HEK293 (cell line): ENCODE measurements at regions not wholly inside any gene's neighbourhood (a gene's known extent, or its start where the extent isn't known, plus 50 kb on each side); places are given as distances from the start of the nearest gene placed in this dataset.

ENCODE experiments used
- BCL11A ChIP-seq: fragments of 450-650 bp; formaldehyde crosslinking; IDR thresholded peaks from 2 replicates; pipeline ENCODE4 v1.5.1; 2016; ENCODE audit warnings: low read depth, missing biosample characterization, missing genetic modification characterization
- YY1 ChIP-seq: fragments of 450-650 bp; formaldehyde crosslinking; IDR thresholded peaks from 2 replicates; pipeline ENCODE4 v1.5.1; 2018; ENCODE audit warnings: missing biosample characterization, missing genetic modification characterization
- ZFP41 ChIP-seq: fragments of 450-650 bp; formaldehyde crosslinking; IDR thresholded peaks from 2 replicates; pipeline ENCODE4 v1.5.1; 2016; ENCODE audit warnings: missing biosample characterization, missing genetic modification characterization, borderline replicate concordance
- ZNF341 ChIP-seq: fragments of 450-650 bp; formaldehyde crosslinking; IDR thresholded peaks from 2 replicates; pipeline ENCODE4; 2016; ENCODE audit warnings: low read depth, missing biosample characterization, missing genetic modification characterization
- ZNF416 ChIP-seq: fragments of 450-650 bp; formaldehyde crosslinking; IDR thresholded peaks from 2 replicates; pipeline ENCODE4 v1.5.1; 2016; ENCODE audit warnings: missing biosample characterization, missing genetic modification characterization
- ZNF561 ChIP-seq: fragments of 450-650 bp; IDR thresholded peaks from 2 replicates; pipeline ENCODE4 v1.5.1; 2018; ENCODE audit warnings: missing biosample characterization, missing genetic modification characterization, borderline replicate concordance
- ZNF654 ChIP-seq: fragments of 450-650 bp; formaldehyde crosslinking; IDR thresholded peaks from 2 replicates; pipeline ENCODE4 v1.5.1; 2016; ENCODE audit warnings: low read depth, missing biosample characterization, missing genetic modification characterization
- ZSCAN16 ChIP-seq: fragments of 450-650 bp; formaldehyde crosslinking; IDR thresholded peaks from 2 replicates; pipeline ENCODE4 v1.5.1; 2016; ENCODE audit warnings: missing biosample characterization, missing genetic modification characterization
- TF ChIP-seq, protein P1 (sequence below): fragments of 450-650 bp; formaldehyde crosslinking; IDR thresholded peaks from 2 replicates; pipeline ENCODE4 v1.5.1; 2016; ENCODE audit warnings: missing biosample characterization, missing genetic modification characterization

DNA sequence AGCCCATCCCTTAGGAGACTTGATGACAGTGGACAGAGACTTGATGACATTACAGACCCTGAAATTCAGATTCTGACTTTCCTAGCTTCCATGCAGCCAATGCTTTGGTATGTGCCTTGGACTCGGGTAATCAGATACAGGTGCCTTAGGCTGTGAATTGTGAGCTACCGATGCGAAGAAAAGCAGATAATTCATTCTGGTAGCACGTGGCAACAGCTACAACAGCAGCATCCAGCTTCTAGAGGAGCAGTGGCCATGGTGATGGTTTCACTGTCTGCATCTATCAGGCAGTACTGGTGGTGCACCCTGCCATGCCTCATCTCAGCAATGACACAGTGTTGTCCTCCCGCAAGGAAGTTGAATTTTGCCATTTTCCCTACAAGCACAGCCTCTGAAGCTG lies 126.9 kb upstream of the TAPT1 start:
- TF ChIP-seq BCL11A (tag by site-specific recombination) (no peak), ZNF561 (tag by site-specific recombination) (no peak), ZFP41 (tag by site-specific recombination) (no peak), ZSCAN16 (no peak), YY1 (tag by site-specific recombination) (no peak), ZNF416 (tag by site-specific recombination) (no peak), ZNF654 (tag by site-specific recombination) (no peak), ZNF341 (tag by site-specific recombination) (no peak)
- TF ChIP-seq, protein P1, sequence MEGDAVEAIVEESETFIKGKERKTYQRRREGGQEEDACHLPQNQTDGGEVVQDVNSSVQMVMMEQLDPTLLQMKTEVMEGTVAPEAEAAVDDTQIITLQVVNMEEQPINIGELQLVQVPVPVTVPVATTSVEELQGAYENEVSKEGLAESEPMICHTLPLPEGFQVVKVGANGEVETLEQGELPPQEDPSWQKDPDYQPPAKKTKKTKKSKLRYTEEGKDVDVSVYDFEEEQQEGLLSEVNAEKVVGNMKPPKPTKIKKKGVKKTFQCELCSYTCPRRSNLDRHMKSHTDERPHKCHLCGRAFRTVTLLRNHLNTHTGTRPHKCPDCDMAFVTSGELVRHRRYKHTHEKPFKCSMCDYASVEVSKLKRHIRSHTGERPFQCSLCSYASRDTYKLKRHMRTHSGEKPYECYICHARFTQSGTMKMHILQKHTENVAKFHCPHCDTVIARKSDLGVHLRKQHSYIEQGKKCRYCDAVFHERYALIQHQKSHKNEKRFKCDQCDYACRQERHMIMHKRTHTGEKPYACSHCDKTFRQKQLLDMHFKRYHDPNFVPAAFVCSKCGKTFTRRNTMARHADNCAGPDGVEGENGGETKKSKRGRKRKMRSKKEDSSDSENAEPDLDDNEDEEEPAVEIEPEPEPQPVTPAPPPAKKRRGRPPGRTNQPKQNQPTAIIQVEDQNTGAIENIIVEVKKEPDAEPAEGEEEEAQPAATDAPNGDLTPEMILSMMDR (tag by site-specific recombination): no peak
